Natural killer cell (primary cell): ENCODE measurements at regions not wholly inside any gene's neighbourhood (a gene's known extent, or its start where the extent isn't known, plus 50 kb on each side); places are given as distances from the start of the nearest gene placed in this dataset.

Source experiments
- ATAC-seq, 3 donors: fragments of 150-1000 bp in 2 of 3; fragments of 200-7000 bp in 1 of 3; cut with Tn5 transposase; 1 replicate in 1 of 3; 2 replicates in 2 of 3; pipeline ENCODE4 v1.10.0; 2021; ENCODE audit warnings: mild to moderate bottlenecking in 2 of 3, moderate library complexity in 2 of 3
- DNase-seq, 2 donors: peaks; one replicate each; pipeline versions ENCODE4 v3.0.0 to v3.0.0-alpha.2; 2013 to 2021; ENCODE audit warnings: mixed read lengths in 1 of 2
- H3K27ac ChIP-seq: one replicate; pipeline ENCODE4 v1.5.1; 2013; ENCODE audit warnings: mild to moderate bottlenecking, low read length
- H3K27me3 ChIP-seq: one replicate; pipeline ENCODE4 v1.6.1; 2013; ENCODE audit warnings: low read length; ENCODE audit not compliant: control insufficient read depth, insufficient read depth
- H3K36me3 ChIP-seq: one replicate; pipeline ENCODE4 v1.6.1; 2013; ENCODE audit warnings: low read length; ENCODE audit not compliant: control insufficient read depth, insufficient read depth
- H3K4me1 ChIP-seq: one replicate; pipeline ENCODE4 v1.6.1; 2013; ENCODE audit warnings: low read length; ENCODE audit not compliant: control insufficient read depth, insufficient read depth
- H3K4me3 ChIP-seq: one replicate; pipeline ENCODE4 v1.5.1; 2013; ENCODE audit warnings: low read length
- H3K9me3 ChIP-seq: one replicate; pipeline ENCODE4 v1.6.1; 2013; ENCODE audit warnings: low read length; ENCODE audit not compliant: control insufficient read depth, insufficient read depth
- H3K27ac Mint-ChIP-seq, 2 donors: one replicate each; pipeline ENCODE4 v1.8.0; 2022; ENCODE audit warnings: mild to moderate bottlenecking in 2 of 2, mixed read lengths in 2 of 2, moderate library complexity in 1 of 2
- H3K27me3 Mint-ChIP-seq, 2 donors: one replicate each; pipeline ENCODE4 v1.8.0; 2022; ENCODE audit warnings: low read depth in 2 of 2, mixed read lengths in 2 of 2
- H3K36me3 Mint-ChIP-seq: one replicate; pipeline ENCODE4 v1.8.0; 2022; ENCODE audit warnings: mixed read lengths
- H3K4me1 Mint-ChIP-seq, 2 donors: one replicate each; pipeline ENCODE4 v1.8.0; 2022; ENCODE audit warnings: mixed read lengths in 2 of 2
- H3K4me3 Mint-ChIP-seq: one replicate; pipeline ENCODE4 v1.8.0; 2022; ENCODE audit warnings: mild to moderate bottlenecking, moderate library complexity, mixed read lengths
- H3K9me3 Mint-ChIP-seq, 2 donors: one replicate each; pipeline ENCODE4 v1.8.0; 2022; ENCODE audit warnings: mixed read lengths in 2 of 2
- WGBS: methylation state at CpG from one replicate; pipeline ENCODE4 v1.1.7; 2013; ENCODE audit warnings: missing lambda C conversion rate; ENCODE audit not compliant: insufficient coverage; 5-methylcytosine and 5-hydroxymethylcytosine counted together
- intact Hi-C: fragments of 100-400 bp; cut with micrococcal nuclease; formaldehyde crosslinking; loops from one replicate; pipeline ENCODE4 v1.14.2; 2022
- TF ChIP-seq, protein P1 (sequence below): fragments of 200-600 bp; IDR thresholded peaks from one replicate; pipeline ENCODE4 v1.8.0; 2022; ENCODE audit warnings: antibody characterized with exemption

DNA sequence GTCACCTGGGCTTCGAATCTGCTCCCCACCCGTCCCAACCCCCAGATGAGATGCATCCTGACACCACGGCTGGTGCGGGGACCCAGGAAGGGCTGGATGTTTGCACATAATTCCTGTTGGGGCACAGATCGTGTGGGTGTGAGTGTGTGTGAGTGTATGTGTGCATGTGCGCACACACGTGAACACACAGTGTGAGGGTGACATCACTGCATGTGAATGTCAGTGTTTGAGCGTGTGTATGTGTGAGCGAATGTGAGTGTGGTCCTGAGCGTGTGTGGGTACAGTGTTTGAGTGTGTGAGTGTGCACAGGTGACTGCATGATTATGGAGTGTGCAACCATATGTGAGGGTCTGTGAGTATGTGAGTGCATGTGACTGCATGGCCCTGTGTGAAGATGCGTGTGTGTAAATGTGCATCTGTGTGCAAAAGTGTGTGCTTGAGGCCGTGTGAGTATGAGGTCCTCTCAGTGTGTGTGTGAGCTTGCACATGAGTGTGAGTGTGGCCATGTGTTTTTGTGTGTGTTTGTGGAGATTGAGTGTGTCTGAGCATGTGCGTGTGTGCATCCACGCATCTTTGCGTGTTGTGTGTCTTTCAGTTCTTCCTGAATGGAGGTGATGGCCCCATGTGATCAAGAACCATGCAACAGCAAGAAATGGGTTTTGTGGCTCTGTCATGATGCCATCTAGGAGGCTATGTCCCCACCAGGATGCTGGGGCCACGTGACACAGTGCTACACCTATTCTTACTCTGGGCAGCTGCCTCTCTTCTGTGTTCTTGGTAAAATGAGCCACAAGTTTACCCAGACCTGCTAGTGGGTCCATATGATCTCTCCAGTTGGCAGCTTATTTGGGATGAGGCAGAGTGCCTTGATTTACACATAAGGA, 70.5 kb upstream of the GCSH start:
- WGBS: 79% methylated on average over 16 of the region's 16 CpGs
- Histone ChIP-seq H3K36me3 (no peaks in the 10 kb centered on the region), H3K9me3 (no peaks in the 10 kb centered on the region), H3K27ac (no peak overlapping the region), H3K4me3 (no peak overlapping the region), H3K27me3 (no peaks in the 10 kb centered on the region), H3K4me1 (no peaks in the 10 kb centered on the region)
- no peaks in the 10 kb centered on the region for H3K36me3 Mint-ChIP-seq
- no peak for DNase-seq
- no peak overlapping the region for H3K27ac Mint-ChIP-seq
- H3K9me3 Mint-ChIP-seq: no peaks in the 10 kb centered on the region
- intact Hi-C loops: no loop called here
- TF ChIP-seq, protein P1, sequence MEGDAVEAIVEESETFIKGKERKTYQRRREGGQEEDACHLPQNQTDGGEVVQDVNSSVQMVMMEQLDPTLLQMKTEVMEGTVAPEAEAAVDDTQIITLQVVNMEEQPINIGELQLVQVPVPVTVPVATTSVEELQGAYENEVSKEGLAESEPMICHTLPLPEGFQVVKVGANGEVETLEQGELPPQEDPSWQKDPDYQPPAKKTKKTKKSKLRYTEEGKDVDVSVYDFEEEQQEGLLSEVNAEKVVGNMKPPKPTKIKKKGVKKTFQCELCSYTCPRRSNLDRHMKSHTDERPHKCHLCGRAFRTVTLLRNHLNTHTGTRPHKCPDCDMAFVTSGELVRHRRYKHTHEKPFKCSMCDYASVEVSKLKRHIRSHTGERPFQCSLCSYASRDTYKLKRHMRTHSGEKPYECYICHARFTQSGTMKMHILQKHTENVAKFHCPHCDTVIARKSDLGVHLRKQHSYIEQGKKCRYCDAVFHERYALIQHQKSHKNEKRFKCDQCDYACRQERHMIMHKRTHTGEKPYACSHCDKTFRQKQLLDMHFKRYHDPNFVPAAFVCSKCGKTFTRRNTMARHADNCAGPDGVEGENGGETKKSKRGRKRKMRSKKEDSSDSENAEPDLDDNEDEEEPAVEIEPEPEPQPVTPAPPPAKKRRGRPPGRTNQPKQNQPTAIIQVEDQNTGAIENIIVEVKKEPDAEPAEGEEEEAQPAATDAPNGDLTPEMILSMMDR: no peak
- peak in 1 of 3 donors; percentile 33 for ATAC-seq
- H3K4me1 Mint-ChIP-seq: no peaks in the 10 kb centered on the region
- H3K4me3 Mint-ChIP-seq: no peak overlapping the region
- peaks cover 0 to 7% of the 10 kb centered on the region in 2 donors for H3K27me3 Mint-ChIP-seq

DNA sequence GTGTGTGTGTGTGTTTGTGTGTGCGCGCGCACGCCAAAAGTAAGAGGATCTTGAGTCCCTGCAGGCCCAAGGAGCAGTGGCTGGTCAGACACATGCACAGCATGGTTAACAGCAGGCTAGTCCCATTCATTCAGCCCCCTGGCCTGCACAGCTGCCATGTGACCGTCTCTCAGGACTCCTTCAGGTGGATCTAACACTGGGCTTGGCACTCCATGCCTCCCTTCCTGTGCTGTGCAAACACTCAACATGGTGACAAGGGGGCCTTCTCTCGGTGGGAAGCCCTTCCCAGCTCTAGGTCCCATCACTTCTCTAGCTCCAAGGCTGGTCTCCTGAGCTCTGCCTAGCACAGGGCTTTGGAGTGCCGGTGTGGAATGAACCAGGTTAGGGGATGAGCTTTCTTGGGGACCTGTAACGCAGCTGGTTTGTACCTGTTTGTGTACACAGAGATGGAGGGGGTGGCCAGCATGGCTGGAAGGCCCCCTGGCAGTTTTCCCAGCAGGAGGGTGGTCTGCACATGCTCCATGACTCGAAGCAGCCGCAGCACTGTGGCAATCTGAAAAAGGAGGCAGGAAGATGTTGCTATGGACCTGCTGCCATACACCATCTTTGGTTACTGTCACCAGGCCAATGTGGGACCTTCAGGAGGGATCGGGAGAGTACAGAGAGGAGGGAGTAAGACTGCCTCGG, 69.4 kb upstream of the GCSH start:
- WGBS: 79% methylated on average over 12 of the region's 12 CpGs
- Mint-ChIP-seq H3K27me3 (peaks cover 0 to 7% of the 10 kb centered on the region in 2 donors), H3K27ac (no peak overlapping the region), H3K9me3 (no peaks in the 10 kb centered on the region), H3K36me3 (no peaks in the 10 kb centered on the region), H3K4me3 (no peak overlapping the region), H3K4me1 (no peaks in the 10 kb centered on the region)
- intact Hi-C loops: no loop called here
- Histone ChIP-seq H3K27me3 (no peaks in the 10 kb centered on the region), H3K36me3 (no peaks in the 10 kb centered on the region), H3K27ac (no peak overlapping the region), H3K4me3 (no peak overlapping the region), H3K9me3 (no peaks in the 10 kb centered on the region), H3K4me1 (no peaks in the 10 kb centered on the region)
- TF ChIP-seq, protein P1: no peak
- DNase-seq: no peak
- no peak for ATAC-seq

DNA sequence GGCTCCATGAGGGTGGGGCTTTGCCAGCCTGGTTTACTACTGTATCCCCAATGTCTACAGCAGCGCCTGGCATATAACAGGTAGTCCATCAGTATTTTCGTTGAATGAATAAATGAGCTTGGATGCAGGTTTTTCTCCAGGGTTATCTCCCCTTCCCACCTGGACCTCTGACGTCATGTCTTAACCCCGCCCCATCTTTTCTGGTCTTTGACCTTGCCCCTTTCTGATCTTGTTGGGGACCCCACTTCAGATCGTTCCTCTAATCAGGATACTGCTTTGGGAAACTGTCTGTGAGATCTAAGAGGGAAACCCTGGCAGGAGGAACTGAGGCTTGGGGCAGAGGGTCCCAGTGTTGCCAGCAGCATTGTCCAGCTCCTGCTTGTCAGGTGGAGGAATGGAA, 68.8 kb upstream of the GCSH start:
- ATAC-seq (no peak), DNase-seq (no peak)
- Mint-ChIP-seq H3K27me3 (peaks cover 0 to 7% of the 10 kb centered on the region in 2 donors), H3K4me1 (no peaks in the 10 kb centered on the region), H3K4me3 (no peak overlapping the region), H3K9me3 (no peaks in the 10 kb centered on the region), H3K36me3 (no peaks in the 10 kb centered on the region), H3K27ac (no peak overlapping the region)
- TF ChIP-seq, protein P1: no peak
- Histone ChIP-seq H3K4me1 (no peaks in the 10 kb centered on the region), H3K9me3 (no peaks in the 10 kb centered on the region), H3K4me3 (no peak overlapping the region), H3K27ac (no peak overlapping the region), H3K36me3 (no peaks in the 10 kb centered on the region), H3K27me3 (no peaks in the 10 kb centered on the region)
- intact Hi-C loops: no loop called here
- WGBS: 89% methylated on average over 5 of the region's 5 CpGs
